Upper lobe of left lung (tissue), 4 donors: ENCODE measurements at regions not wholly inside any gene's neighbourhood (a gene's known extent, or its start where the extent isn't known, plus 50 kb on each side); places are given as distances from the start of the nearest gene placed in this dataset.

Source experiments
- CTCF ChIP-seq, 6 experiments: fragments of 450-650 bp in 4 of 6; fragments of 200-600 bp in 2 of 6; sonication (generic) in 2 of 6; IDR thresholded peaks; one replicate each; pipeline ENCODE4 v1.5.1; 2016 to 2019; ENCODE audit warnings: antibody characterized with exemption in 6 of 6
- EP300 ChIP-seq, 4 donors: sonication (generic); formaldehyde crosslinking; IDR thresholded peaks; one replicate each; pipeline ENCODE4 v1.5.1; 2017; ENCODE audit warnings: antibody characterized with exemption in 4 of 4, control low read depth in 2 of 4
- POLR2A ChIP-seq, 4 donors: fragments of 450-650 bp; IDR thresholded peaks; one replicate each; pipeline ENCODE4 v1.5.1; 2016 to 2017; ENCODE audit warnings: antibody characterized with exemption in 4 of 4, mild to moderate bottlenecking in 2 of 4
- POLR2AphosphoS5 ChIP-seq, 2 donors: sonication (generic); formaldehyde crosslinking; IDR thresholded peaks; one replicate each; pipeline ENCODE4 v1.5.1; 2017; ENCODE audit warnings: antibody characterized with exemption in 2 of 2

- TF ChIP-seq POLR2A (IDR thresholded peaks at IDR 0.05) (no peak), POLR2AphosphoS5 (IDR thresholded peaks at IDR 0.05) (no peak), CTCF (IDR thresholded peaks at IDR 0.05) (no peak), EP300 (IDR thresholded peaks at IDR 0.05) (no peak)
Observed at GRCh38 chr2:57693177-57693576, 353.4 kb upstream of the VRK2 start.
